ENCODE measurements at regions not wholly inside any gene's neighbourhood (a gene's known extent, or its start where the extent isn't known, plus 50 kb on each side); places are given as distances from the start of the nearest gene placed in this dataset.

DNA sequence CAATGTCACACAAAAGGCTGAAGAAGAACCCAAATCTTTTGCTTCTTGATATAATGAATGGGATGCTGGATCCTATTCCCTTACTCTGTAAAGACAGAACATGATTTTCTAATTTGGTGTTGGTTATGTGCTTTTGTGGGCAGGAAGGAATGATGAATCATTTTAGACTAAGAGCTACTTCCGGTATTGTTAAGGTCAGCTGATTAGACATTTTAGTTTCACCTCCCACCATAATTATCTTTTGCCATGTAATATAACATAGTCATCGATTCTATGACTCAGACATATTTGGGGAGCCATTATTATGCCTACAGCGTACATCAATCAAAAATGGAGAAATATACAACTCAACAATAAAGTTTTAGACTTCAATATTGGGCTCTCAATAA, 265.3 kb downstream of the ZNF674 start:
- Histone ChIP-seq H3K4me3 (no peak overlapping the region), H3K27ac (no peak overlapping the region), H3K36me3 (no peaks in the 10 kb centered on the region), H3K9me3 (no peaks in the 10 kb centered on the region), H3K4me1 (no peaks in the 10 kb centered on the region), H3K27me3 (no peaks in the 10 kb centered on the region)
- intact Hi-C loops (cut with DNase I): no loop called here
- TF ChIP-seq, protein P1, sequence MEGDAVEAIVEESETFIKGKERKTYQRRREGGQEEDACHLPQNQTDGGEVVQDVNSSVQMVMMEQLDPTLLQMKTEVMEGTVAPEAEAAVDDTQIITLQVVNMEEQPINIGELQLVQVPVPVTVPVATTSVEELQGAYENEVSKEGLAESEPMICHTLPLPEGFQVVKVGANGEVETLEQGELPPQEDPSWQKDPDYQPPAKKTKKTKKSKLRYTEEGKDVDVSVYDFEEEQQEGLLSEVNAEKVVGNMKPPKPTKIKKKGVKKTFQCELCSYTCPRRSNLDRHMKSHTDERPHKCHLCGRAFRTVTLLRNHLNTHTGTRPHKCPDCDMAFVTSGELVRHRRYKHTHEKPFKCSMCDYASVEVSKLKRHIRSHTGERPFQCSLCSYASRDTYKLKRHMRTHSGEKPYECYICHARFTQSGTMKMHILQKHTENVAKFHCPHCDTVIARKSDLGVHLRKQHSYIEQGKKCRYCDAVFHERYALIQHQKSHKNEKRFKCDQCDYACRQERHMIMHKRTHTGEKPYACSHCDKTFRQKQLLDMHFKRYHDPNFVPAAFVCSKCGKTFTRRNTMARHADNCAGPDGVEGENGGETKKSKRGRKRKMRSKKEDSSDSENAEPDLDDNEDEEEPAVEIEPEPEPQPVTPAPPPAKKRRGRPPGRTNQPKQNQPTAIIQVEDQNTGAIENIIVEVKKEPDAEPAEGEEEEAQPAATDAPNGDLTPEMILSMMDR (IDR thresholded peaks at IDR 0.05): no peak
- DNase-seq (no peak), ATAC-seq (no peak)

DNA sequence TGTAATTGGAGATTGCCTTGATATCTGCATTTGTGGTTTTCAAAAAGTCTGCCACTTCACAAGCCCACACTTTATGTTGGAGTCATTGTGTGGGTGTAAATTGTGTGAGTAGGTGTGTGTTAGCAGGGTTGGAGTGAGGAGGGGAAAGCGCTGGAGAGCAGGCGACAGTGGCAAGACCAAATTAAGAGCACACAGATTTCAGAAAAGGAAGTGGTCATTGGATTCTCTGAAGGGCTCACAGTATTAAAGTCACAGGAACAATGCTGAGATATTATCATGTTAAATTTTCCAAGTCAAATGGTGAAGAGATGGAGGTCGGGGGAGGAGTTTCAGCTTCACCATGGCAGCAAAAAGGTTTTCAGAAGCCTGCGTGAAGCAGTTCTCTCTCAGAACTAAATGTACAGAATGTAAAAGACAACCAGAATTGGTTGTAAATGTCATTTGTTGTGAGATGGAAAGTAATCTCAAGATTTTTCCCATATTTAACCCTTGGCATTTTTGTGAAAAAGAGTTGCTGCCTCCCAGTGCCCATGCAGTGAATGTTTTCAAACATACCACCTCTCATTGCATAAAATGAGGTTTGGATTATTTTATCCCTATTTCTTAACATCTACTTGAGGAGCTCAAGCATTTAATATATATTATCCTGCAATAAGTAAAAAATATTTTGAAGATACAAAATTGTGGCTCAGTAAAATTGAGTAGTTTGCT, 265.9 kb downstream of the ZNF674 start:
- Histone ChIP-seq H3K27me3 (no peaks in the 10 kb centered on the region), H3K4me1 (no peaks in the 10 kb centered on the region), H3K36me3 (no peaks in the 10 kb centered on the region), H3K27ac (no peak overlapping the region), H3K4me3 (no peak overlapping the region), H3K9me3 (no peaks in the 10 kb centered on the region)
- intact Hi-C loops (cut with DNase I): no loop called here
- TF ChIP-seq, protein P1 (IDR thresholded peaks at IDR 0.05): no peak
- no peak for DNase-seq
- ATAC-seq: no peak

DNA sequence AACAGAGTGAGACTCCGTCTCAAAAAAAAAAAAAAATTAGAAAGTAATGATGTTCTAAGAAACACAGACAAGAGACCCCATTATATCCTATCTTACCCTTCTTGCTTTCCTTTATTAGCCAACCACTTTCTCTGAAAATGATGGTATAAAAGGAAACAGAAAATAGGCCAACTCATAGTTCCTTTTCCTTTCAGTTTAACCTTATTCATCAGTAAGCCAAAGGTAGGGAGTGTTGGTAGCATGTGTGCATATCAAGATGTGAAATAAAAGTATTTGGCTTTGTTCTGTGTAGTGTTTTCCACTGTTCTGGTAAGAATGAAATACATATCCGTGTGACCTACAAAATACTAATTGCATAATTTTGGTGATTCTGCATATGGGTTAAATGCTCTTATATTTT, 266.6 kb downstream of the ZNF674 start:
- intact Hi-C loops (cut with DNase I): no loop called here
- H3K27me3 ChIP-seq: no peaks in the 10 kb centered on the region
- TF ChIP-seq, protein P1 (IDR thresholded peaks at IDR 0.05): no peak
- no peak overlapping the region for H3K27ac ChIP-seq
- no peaks in the 10 kb centered on the region for H3K4me1 ChIP-seq
- ATAC-seq: no peak
- H3K4me3 ChIP-seq: no peak overlapping the region
- no peaks in the 10 kb centered on the region for H3K36me3 ChIP-seq
- H3K9me3 ChIP-seq: no peaks in the 10 kb centered on the region
- DNase-seq: no peak

DNA sequence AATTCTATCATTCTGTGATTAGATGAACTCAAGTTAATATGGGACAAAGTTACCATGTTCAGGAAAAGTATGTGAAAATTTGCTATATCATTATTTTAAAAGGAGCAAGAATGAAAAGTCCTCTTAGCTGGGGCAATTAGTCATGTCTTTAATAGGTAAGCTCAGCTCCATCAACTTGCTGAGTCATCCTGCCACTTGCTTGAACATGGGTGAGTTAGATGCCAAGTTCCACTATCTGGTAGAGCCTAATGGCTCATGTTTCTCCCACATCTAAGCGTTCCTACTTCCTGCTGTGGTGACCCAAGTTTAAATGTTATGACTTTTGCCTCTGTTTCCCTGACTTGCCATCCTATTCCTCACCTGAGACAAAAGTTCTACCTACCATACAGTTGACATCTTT, 276.8 kb downstream of the ZNF674 start:
- H3K4me3 ChIP-seq: no peak overlapping the region
- no peaks in the 10 kb centered on the region for H3K27me3 ChIP-seq
- H3K27ac ChIP-seq: no peak overlapping the region
- H3K4me1 ChIP-seq: no peaks in the 10 kb centered on the region
- H3K9me3 ChIP-seq: no peaks in the 10 kb centered on the region
- peak; percentile 25 for ATAC-seq
- TF ChIP-seq, protein P1 (IDR thresholded peaks at IDR 0.05): no peak
- no peak for DNase-seq
- intact Hi-C loops (cut with DNase I): no loop called here
- no peaks in the 10 kb centered on the region for H3K36me3 ChIP-seq

DNA sequence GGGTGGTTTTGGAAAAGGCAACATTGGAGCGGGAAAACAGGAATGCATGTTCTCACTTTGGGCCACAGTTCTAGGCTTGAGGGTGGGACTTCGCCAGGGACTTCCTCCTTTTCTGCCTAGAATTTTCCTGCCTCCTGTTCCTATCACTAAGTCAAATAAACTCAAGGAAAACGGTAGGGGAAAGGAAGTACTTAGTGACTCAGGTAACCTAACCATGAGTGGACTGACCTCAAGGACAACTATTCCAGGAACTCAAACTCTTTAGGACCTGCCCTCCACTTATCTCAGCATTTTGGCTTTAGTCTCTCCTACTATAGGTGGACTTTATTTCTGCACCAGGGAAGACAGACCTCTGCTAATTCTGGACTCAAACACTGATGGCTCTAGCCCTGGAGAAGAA, 281.7 kb downstream of the ZNF674 start:
- Histone ChIP-seq H3K4me1 (no peaks in the 10 kb centered on the region), H3K9me3 (no peaks in the 10 kb centered on the region), H3K27me3 (no peaks in the 10 kb centered on the region), H3K36me3 (no peaks in the 10 kb centered on the region), H3K4me3 (no peak overlapping the region), H3K27ac (no peak overlapping the region)
- TF ChIP-seq, protein P1 (IDR thresholded peaks at IDR 0.05): no peak
- intact Hi-C loops (cut with DNase I): no loop called here
- DNase-seq (no peak), ATAC-seq (peak; percentile 84)

DNA sequence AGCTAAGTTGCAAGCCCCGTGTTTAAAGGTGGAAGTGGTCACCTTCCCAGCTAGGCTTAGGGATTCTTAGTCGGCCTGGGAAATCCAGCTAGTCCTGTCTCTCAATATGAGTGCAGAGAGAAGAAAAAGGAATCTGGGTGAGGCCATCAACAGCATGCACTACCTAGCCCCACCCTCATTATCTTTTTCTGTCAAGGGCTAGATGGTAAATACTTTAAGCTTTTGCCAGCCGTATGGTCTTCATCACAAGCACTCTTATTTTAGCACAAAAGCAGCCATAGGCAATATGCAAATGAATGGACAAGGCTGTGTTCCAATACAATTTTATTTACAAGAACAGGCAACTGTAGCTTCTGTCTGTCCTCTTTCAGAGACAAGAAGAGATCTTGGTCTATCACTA, 282.9 kb downstream of the ZNF674 start:
- no peaks in the 10 kb centered on the region for H3K27me3 ChIP-seq
- no peaks in the 10 kb centered on the region for H3K4me1 ChIP-seq
- intact Hi-C loops (cut with DNase I): no loop called here
- no peak overlapping the region for H3K4me3 ChIP-seq
- no peaks in the 10 kb centered on the region for H3K9me3 ChIP-seq
- no peak overlapping the region for H3K27ac ChIP-seq
- H3K36me3 ChIP-seq: no peaks in the 10 kb centered on the region
- ATAC-seq (peak; percentile 53), DNase-seq (no peak)
- TF ChIP-seq, protein P1 (IDR thresholded peaks at IDR 0.05): no peak

Data from upper lobe of right lung (tissue), 1 donor.